ENCODE measurements at regions not wholly inside any gene's neighbourhood (a gene's known extent, or its start where the extent isn't known, plus 50 kb on each side); places are given as distances from the start of the nearest gene placed in this dataset.

- TF ChIP-seq, protein P1, sequence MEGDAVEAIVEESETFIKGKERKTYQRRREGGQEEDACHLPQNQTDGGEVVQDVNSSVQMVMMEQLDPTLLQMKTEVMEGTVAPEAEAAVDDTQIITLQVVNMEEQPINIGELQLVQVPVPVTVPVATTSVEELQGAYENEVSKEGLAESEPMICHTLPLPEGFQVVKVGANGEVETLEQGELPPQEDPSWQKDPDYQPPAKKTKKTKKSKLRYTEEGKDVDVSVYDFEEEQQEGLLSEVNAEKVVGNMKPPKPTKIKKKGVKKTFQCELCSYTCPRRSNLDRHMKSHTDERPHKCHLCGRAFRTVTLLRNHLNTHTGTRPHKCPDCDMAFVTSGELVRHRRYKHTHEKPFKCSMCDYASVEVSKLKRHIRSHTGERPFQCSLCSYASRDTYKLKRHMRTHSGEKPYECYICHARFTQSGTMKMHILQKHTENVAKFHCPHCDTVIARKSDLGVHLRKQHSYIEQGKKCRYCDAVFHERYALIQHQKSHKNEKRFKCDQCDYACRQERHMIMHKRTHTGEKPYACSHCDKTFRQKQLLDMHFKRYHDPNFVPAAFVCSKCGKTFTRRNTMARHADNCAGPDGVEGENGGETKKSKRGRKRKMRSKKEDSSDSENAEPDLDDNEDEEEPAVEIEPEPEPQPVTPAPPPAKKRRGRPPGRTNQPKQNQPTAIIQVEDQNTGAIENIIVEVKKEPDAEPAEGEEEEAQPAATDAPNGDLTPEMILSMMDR (IDR thresholded peaks at IDR 0.05), result no peak
- TF ChIP-seq POLR2A (IDR thresholded peaks at IDR 0.05), result no peak
Measured at GRCh38 chr21:36557316-36557715, 77.4 kb upstream of the CLDN14 start.
